SK-N-SH (cell line): ENCODE measurements at regions not wholly inside any gene's neighbourhood (a gene's known extent, or its start where the extent isn't known, plus 50 kb on each side); places are given as distances from the start of the nearest gene placed in this dataset.

Experiments
- CTCF ChIA-PET: fragments of 300-600, 350-600 bp; formaldehyde crosslinking; extraction: SDS; loops from one replicate; lab custom pipeline; 2021; lab: Yijun Ruan, JAX
- POLR2A ChIA-PET: fragments of 350-600 bp; sonication (Branson Sonifier 250); formaldehyde crosslinking; extraction: SDS; loops from one replicate; lab custom pipeline; 2020; ENCODE audit warnings: antibody characterized with exemption, inconsistent platforms; lab: Yijun Ruan, JAX
- DNase-seq: peaks from one replicate; pipeline ENCODE4 v3.0.0; 2012
- H2AFZ ChIP-seq: fragments of 200-600 bp; sonication (generic); 2 replicates; pipeline ENCODE4 v1.8.1; 2016; ENCODE audit warnings: antibody characterized with exemption, mild to moderate bottlenecking, low read depth
- H3F3A ChIP-seq: fragments of 200-600 bp; sonication (generic); replicated peaks from 2 replicates; pipeline ENCODE3; 2016; ENCODE audit warnings: antibody characterized with exemption, mild to moderate bottlenecking; ENCODE audit not compliant: insufficient read depth
- H3K27ac ChIP-seq, 2 experiments: fragments of 200-500 bp in 1 of 2; fragments of 200-600 bp in 1 of 2; sonication (Bioruptor generic) in 1 of 2; sonication (generic), shearing (Covaris generic) in 1 of 2; 2 replicates each; pipeline versions ENCODE4 v1.5.1 to v1.6.1; 2014 to 2016; ENCODE audit warnings: low read depth in 2 of 2, inconsistent platforms in 1 of 2, low read length in 1 of 2, mild to moderate bottlenecking in 1 of 2, mixed read lengths in 1 of 2
- H3K27me3 ChIP-seq: fragments of 200-600 bp; sonication (generic), shearing (Covaris generic); 2 replicates; pipeline ENCODE4 v1.6.1; 2016; ENCODE audit warnings: mixed run types; ENCODE audit not compliant: insufficient read depth
- H3K36me3 ChIP-seq, 2 experiments: fragments of 200-500 bp in 1 of 2; fragments of 200-600 bp in 1 of 2; sonication (Bioruptor generic) in 1 of 2; sonication (generic) in 1 of 2; replicated peaks in 1 of 2; 2 replicates each; pipeline versions ENCODE3 to v1.5.1; 2014 to 2016; ENCODE audit warnings: low read length in 1 of 2, mild to moderate bottlenecking in 1 of 2; ENCODE audit not compliant: insufficient read depth in 2 of 2, control insufficient read depth in 1 of 2
- H3K4me1 ChIP-seq, 2 experiments: fragments of 200-500 bp in 1 of 2; fragments of 200-600 bp in 1 of 2; sonication (Bioruptor generic) in 1 of 2; sonication (generic), shearing (Covaris generic) in 1 of 2; 2 replicates each; pipeline versions ENCODE4 v1.5.1 to v1.6.1; 2014 to 2016; ENCODE audit warnings: low read depth in 1 of 2, low read length in 1 of 2, mixed run types in 1 of 2; ENCODE audit not compliant: insufficient read depth in 2 of 2, control insufficient read depth in 1 of 2
- H3K4me2 ChIP-seq: fragments of 200-600 bp; sonication (generic), shearing (Covaris generic); 2 replicates; pipeline ENCODE4 v1.6.1; 2017; ENCODE audit warnings: mixed run types
- H3K4me3 ChIP-seq, 2 experiments: fragments of 200-500 bp in 1 of 2; fragments of 200-600 bp in 1 of 2; sonication (Bioruptor generic) in 1 of 2; sonication (generic), shearing (Covaris generic) in 1 of 2; 2 replicates each; pipeline versions ENCODE4 v1.5.1 to v1.8.1; 2014 to 2016; ENCODE audit warnings: low read depth in 2 of 2, inconsistent platforms in 1 of 2, low read length in 1 of 2, mild to moderate bottlenecking in 1 of 2, mixed read lengths in 1 of 2, moderate library complexity in 1 of 2
- H3K79me2 ChIP-seq: fragments of 200-600 bp; sonication (generic); 2 replicates; pipeline ENCODE4 v1.8.1; 2017; ENCODE audit warnings: mild to moderate bottlenecking; ENCODE audit not compliant: insufficient read depth
- H3K9ac ChIP-seq: fragments of 200-600 bp; sonication (generic); 2 replicates; pipeline ENCODE4 v1.6.1; 2017; ENCODE audit warnings: mixed run types
- H3K9me2 ChIP-seq: fragments of 200-600 bp; sonication (generic); 2 replicates; pipeline ENCODE4 v1.6.1; 2017; ENCODE audit warnings: mixed run types
- H3K9me3 ChIP-seq: fragments of 200-600 bp; sonication (generic); 2 replicates; pipeline ENCODE4 v1.6.1; 2017; ENCODE audit warnings: mixed run types, mild to moderate bottlenecking, moderate library complexity
- H4K20me1 ChIP-seq: fragments of 200-600 bp; sonication (generic); 2 replicates; pipeline ENCODE4 v1.6.1; 2017; ENCODE audit warnings: mild to moderate bottlenecking, mixed run types; ENCODE audit not compliant: insufficient read depth
- CTCF ChIP-seq: fragments of 200-600 bp; sonication (generic); IDR thresholded peaks from 2 replicates; pipeline ENCODE4 v1.6.1; 2017; ENCODE audit warnings: antibody characterized with exemption, mild to moderate bottlenecking, moderate library complexity
- ELF1 ChIP-seq: IDR thresholded peaks from 2 replicates; pipeline ENCODE4 v1.4.0; 2012
- FOSL2 ChIP-seq: IDR thresholded peaks from 2 replicates; pipeline ENCODE4 v1.4.0; 2012; ENCODE audit warnings: low read depth, mild to moderate bottlenecking, moderate library complexity, borderline replicate concordance
- GATA2 ChIP-seq: sonication (generic); formaldehyde crosslinking; IDR thresholded peaks from 2 replicates; pipeline ENCODE4 v1.5.0; 2020; ENCODE audit warnings: mild to moderate bottlenecking, missing genetic modification reagents
- IRF3 ChIP-seq: fragments of 150-350 bp; IDR thresholded peaks from 2 replicates; pipeline ENCODE4 v1.6.1; 2016; ENCODE audit warnings: mild to moderate bottlenecking, low read depth, low read length
- NFIC ChIP-seq: IDR thresholded peaks from 2 replicates; pipeline ENCODE4 v1.4.0; 2012; ENCODE audit warnings: borderline replicate concordance
- POLR2AphosphoS5 ChIP-seq: IDR thresholded peaks from 2 replicates; pipeline ENCODE4 v1.6.1; 2012; ENCODE audit warnings: low read depth, low read length
- RAD21 ChIP-seq: IDR thresholded peaks from 2 replicates; pipeline ENCODE4 v1.6.1; 2012; ENCODE audit warnings: mild to moderate bottlenecking, low read length
- RXRA ChIP-seq: IDR thresholded peaks from 2 replicates; pipeline ENCODE4 v1.4.0; 2012; ENCODE audit warnings: low read depth, mild to moderate bottlenecking, borderline replicate concordance
- TAF1 ChIP-seq: IDR thresholded peaks from 2 replicates; pipeline ENCODE4 v1.6.1; 2012; ENCODE audit warnings: low read depth, mild to moderate bottlenecking, low read length, moderate library complexity, borderline replicate concordance
- TEAD4 ChIP-seq: IDR thresholded peaks from 2 replicates; pipeline ENCODE4 v1.4.0; 2012; ENCODE audit warnings: mild to moderate bottlenecking, borderline replicate concordance; ENCODE audit not compliant: insufficient read depth
- YY1 ChIP-seq: IDR thresholded peaks from 2 replicates; pipeline ENCODE4 v1.4.0; 2012; ENCODE audit warnings: low read depth, mild to moderate bottlenecking
- ZBTB33 ChIP-seq: IDR thresholded peaks from 2 replicates; pipeline ENCODE4 v1.4.0; 2012; ENCODE audit warnings: low read depth, borderline replicate concordance

- TF ChIP-seq TEAD4 (no peak), YY1 (no peak), ZBTB33 (no peak), CTCF (no peak), NFIC (no peak), RXRA (no peak)
These were observed 1336.5 kb downstream of the PCDH19 start (continued) for GRCh38 chrX:99073551-99073950.

GRCh38 chrX:99051639-99052038 lies 1358.4 kb downstream of the PCDH19 start:
- H3K27me3 ChIP-seq = no peaks in the 10 kb centered on the region
- H3K9me3 ChIP-seq = no peaks in the 10 kb centered on the region
- no peak for TF ChIP-seq IRF3
- TF ChIP-seq POLR2AphosphoS5 = no peak
- no peak for TF ChIP-seq ZBTB33
- no peak for TF ChIP-seq GATA2 (CRISPR knock-in tag)
- TF ChIP-seq TAF1 = no peak
- TF ChIP-seq RAD21 = no peak
- TF ChIP-seq NFIC = no peak
- no peak for TF ChIP-seq ELF1
- no peak for TF ChIP-seq TEAD4
- no peak for TF ChIP-seq FOSL2
- H3K79me2 ChIP-seq = no peaks in the 10 kb centered on the region
- H3K9ac ChIP-seq = no peak overlapping the region
- no peak overlapping the region for H2AFZ ChIP-seq
- no peaks in the 10 kb centered on the region for H3K4me1 ChIP-seq
- POLR2A ChIA-PET = no interaction called here
- no peaks in the 10 kb centered on the region for H3K9me2 ChIP-seq
- H3K36me3 ChIP-seq = no peaks in the 10 kb centered on the region
- H3K4me2 ChIP-seq = no peak overlapping the region
- H3K4me3 ChIP-seq = no peak overlapping the region
- H4K20me1 ChIP-seq = no peaks in the 10 kb centered on the region
- no peaks in the 10 kb centered on the region for H3F3A ChIP-seq
- no peak overlapping the region for H3K27ac ChIP-seq
- CTCF ChIA-PET = no interaction called here
- DNase-seq = no peak
